ENCODE measurements at regions not wholly inside any gene's neighbourhood (a gene's known extent, or its start where the extent isn't known, plus 50 kb on each side); places are given as distances from the start of the nearest gene placed in this dataset.
"Not testable (repeated sequence)": the region's sequence is repeated elsewhere in the genome, so short reads cannot be mapped to it uniquely, and the experiment has no call there.

- not testable (repeated sequence) for TF ChIP-seq CTCF, POLR2A (IDR thresholded peaks at IDR 0.05)
These were observed 208.1 kb downstream of the ATP6V0E2 start for GRCh38 chr7:150081865-150082264.

Data from Peyer's patch (tissue), 4 donors.